Thyroid gland (tissue), 4 donors: ENCODE measurements at regions not wholly inside any gene's neighbourhood (a gene's known extent, or its start where the extent isn't known, plus 50 kb on each side); places are given as distances from the start of the nearest gene placed in this dataset.

Source experiments
- CTCF ChIP-seq, 6 experiments: fragments of 200-600 bp in 3 of 6; fragments of 450-650 bp in 3 of 6; sonication (generic) in 3 of 6; IDR thresholded peaks; one replicate each; pipeline ENCODE4 v1.5.1; 2016 to 2019; ENCODE audit warnings: antibody characterized with exemption in 6 of 6, mild to moderate bottlenecking in 2 of 6, inconsistent platforms in 1 of 6, moderate library complexity in 1 of 6
- POLR2A ChIP-seq, 2 donors: fragments of 450-650 bp; IDR thresholded peaks; one replicate each; pipeline ENCODE4 v1.6.1; 2017; ENCODE audit warnings: antibody characterized with exemption in 2 of 2, mild to moderate bottlenecking in 2 of 2, moderate library complexity in 1 of 2

GRCh38 chr16:79468121-79468552, 132.4 kb downstream of the MAF start:
- TF ChIP-seq CTCF (IDR thresholded peaks at IDR 0.05) (no peak), POLR2A (IDR thresholded peaks at IDR 0.05) (no peak)
